Right kidney (tissue), 1 donor: ENCODE measurements at regions not wholly inside any gene's neighbourhood (a gene's known extent, or its start where the extent isn't known, plus 50 kb on each side); places are given as distances from the start of the nearest gene placed in this dataset.

ENCODE experiments used
- DNase-seq: peaks from one replicate; pipeline ENCODE4 v3.0.0-alpha.2; 2016

DNA sequence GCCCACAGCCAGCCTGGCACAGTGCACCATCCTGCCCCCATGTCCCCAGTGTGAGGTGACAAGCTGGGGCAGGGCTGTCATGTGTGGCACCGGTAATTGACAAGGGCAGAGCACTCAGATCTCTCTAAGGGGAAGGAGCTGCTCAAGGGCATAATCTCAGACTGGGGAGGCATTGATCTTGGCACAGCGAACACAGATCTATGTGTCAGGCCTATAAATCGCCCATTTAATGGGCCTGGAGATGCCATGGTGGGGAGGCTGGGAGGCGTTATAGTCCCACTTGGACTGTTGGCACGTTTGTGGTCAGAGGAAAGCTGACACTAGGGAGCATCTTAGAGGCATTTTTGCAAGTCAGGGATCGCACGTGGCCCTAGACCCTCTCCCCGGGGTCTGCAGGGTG, 594.1 kb downstream of the PTPRU start:
- DNase-seq: no peak

- no peak for DNase-seq
These were observed 593.4 kb downstream of the PTPRU start for GRCh38 chr1:29829448-29830344.

DNA sequence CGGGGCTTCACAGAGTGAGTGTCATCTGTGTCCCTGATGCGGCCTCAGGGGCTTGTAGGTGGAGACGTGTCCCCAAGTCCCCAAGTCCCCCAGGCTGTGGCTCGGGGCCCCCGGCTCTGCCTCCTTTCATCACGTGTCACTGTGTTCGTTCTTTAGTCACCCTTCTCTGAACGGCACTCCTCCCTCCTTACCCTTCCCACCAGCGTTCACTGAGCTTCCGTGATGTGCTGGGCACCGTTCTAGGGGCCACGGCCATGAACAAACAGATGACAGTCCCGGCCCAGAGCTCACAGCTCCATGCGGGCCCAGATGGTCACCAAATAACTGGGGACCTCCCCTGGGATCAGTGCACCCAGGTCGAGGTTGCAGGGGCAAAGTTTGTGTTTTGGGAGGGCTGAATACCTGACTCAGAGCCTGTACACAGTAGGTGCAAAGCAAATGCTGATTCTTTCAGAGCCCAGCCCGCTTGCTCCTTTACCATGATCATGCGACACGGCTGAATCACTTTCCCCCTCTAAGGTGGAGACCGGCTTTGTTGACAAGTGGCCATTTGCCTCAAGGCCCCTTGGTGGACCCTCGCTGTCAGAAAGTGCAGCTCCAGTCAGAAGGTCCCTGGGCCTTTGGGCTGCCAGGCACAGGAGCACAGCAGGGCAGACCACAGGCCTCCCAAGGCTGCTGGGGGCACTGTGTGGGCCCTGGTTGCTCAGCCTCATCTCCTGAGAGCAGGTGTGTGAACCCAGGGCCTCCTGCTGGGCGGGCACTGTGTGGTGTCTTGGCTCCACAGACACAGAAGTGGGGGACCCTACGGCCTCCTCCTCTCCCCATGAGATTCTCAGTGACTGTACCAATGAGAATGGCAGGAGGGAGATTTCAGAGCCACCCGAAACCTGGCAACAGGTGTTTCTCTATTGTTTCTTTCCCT, 592.5 kb downstream of the PTPRU start:
- DNase-seq: no peak

DNA sequence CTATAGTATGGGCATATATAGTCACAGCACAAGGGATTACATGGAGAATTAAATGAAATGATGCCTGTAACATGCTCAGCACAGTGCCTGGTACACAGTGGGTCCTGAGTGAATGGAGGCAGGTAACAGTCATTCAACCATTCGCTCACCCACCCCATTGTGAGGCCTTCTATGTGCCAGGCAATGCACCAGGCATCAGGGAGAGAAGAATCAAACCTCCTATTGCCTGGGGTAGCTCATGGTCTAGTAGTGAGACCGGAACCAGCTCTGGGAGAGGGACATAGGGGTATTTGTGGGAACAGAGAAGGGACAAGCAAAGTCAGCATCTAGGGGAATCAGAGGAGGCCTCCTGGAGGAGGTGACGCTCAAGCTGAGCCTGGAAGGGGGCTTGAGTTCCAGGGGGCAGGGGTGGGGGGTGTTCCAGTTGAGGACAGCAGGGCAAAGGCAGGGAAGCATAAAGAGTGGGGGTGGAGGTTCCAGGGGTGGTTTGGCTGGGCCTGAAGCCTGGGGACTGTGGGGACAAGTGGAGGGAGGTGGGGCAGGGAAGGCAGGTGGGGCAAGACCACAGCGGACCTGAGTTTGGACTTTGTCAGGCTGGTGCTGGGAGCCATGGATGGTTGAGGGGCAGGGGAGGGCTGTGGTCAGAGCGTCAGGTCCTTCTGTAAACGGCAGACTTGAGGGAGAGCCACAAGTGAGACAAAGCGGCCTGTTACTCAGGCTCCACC, 591.6 kb downstream of the PTPRU start:
- no peak for DNase-seq

DNA sequence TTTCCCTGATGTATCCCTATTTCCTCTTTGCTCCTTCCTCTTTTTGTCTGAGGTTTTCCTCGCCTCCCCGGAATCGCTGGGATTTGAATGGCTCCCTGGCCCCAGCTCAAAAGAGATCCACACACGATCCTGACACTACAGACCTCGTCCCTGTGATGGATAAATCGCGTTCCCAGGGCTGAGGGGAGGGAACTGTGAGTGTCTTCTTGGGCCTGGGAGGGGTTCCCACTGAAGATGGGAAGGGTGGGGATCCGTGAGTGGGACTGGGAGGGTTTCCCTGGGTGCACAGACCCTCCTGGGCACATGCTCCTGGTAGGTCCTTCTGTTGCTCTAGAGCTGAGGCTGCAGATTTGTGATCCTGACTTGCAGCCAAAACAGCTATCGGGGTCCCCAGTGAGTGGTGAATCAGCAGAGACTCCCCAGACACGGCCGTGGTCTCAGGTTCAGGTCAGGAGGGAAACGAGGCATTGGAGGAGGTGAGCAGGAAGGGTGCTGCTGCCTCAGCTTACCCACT, 591.0 kb downstream of the PTPRU start:
- DNase-seq: no peak

GRCh38 chr1:29826646-29827045, 590.3 kb downstream of the PTPRU start:
- DNase-seq: no peak

- no peak for DNase-seq
These were observed 589.7 kb downstream of the PTPRU start for GRCh38 chr1:29825941-29826415.

- DNase-seq: no peak
These were observed 589.1 kb downstream of the PTPRU start for GRCh38 chr1:29825274-29825940.

- no peak for DNase-seq
These were observed 588.4 kb downstream of the PTPRU start for GRCh38 chr1:29824511-29825273.

DNA sequence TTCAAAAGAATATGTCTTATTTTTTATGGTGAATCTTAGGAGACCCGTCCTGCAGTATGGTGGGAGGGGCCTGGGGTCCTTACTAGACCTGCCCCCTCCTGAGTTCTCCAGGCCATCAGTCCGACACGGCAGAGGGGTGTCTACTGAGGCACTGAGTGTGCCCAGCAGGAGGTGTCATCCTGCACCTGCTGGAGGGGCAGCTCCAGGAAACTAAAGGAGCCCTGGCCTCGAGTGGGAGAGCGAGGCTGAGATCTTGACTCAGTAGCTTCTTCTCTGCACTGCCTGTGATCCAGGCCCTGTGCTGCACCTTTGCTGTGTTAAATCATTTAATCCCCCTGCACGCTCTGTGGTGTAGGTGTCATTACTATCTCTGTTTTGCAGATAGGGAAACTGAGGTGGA, 587.7 kb downstream of the PTPRU start:
- no peak for DNase-seq

GRCh38 chr1:29823561-29823960, 587.2 kb downstream of the PTPRU start:
- no peak for DNase-seq

- DNase-seq: no peak
These were observed 585.3 kb downstream of the PTPRU start for GRCh38 chr1:29821605-29822004.

DNA sequence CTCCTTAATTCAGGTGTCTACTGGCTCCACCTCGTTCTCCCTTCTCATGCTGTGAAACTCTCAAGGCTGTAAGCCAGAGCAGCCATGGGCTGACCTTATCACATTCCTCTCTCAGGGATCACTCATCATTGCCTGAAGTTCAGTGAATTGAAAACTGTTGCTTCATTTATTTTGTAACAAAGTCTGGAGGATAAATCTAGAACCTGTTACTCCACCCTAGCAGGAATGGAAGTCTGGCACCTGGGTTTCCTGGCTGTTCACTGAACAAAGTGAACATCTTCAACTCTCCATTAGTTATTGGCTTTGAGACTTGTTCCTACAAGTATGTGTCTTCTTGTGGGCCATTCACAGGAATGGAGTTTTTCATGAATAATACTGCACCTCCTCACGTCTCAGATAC, 584.1 kb downstream of the PTPRU start:
- DNase-seq: no peak

- DNase-seq: no peak
These were observed 576.2 kb downstream of the PTPRU start for GRCh38 chr1:29812408-29813135.

DNA sequence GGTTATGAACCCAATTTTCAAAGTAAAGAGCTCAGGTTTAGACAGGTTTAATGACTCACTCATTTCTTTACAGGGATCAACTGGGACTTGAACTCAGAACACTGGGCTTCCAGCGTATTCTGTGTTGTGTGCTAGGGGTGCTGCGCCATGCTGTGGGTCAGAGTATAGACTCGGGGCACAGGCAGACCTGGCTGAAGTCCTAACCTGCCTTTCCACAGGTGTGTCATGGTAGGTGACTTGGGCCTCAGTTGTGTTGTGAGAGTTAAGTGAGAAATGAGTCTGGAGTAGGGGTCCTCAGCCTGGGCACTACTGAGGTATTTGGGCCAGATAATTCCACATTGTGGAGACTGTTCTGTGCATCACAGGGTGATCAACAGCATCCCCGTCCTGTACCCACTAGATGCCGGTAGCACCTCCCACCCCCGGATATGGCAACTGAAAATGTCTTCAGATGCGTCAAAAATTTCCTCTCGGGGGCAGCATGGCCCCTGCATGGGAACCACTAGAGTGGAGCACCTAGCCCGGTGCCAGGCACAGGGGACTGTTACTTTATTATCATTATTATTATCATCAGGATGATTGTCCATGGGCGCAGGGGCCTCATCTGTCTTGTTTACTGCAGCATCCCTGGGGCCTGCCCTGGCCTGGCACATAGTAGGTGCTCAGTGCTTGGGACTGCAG, 575.5 kb downstream of the PTPRU start:
- DNase-seq: no peak

DNA sequence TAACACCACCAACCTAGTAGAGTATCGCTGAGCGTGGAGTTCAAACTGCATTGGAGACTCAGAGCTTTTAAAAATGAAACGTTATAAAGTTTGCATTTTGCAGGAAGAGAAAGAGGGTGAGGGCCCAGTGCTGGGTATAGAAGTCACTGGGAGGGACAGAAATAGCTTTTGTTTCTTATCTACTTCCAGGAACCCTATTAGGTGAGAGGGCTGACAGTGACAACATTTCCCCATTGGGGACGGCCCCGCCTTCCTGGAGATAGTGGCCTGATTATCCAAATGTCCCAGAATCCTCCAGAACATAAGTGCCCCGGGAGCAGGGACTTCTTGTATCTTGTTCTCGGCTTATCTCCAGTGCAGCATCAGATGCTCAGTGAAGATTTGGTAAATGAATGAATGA, 574.9 kb downstream of the PTPRU start:
- DNase-seq: no peak

- DNase-seq: no peak
These were observed 574.1 kb downstream of the PTPRU start for GRCh38 chr1:29810121-29811120.

- no peak for DNase-seq
These were observed 573.3 kb downstream of the PTPRU start for GRCh38 chr1:29809446-29810120.
